Activated T-helper 1 cell treated with anti-CD3 and anti-CD28 coated beads, Interleukin-2, amount 50 U/mL, for 16 hours (primary cell): ENCODE measurements at regions not wholly inside any gene's neighbourhood (a gene's known extent, or its start where the extent isn't known, plus 50 kb on each side); places are given as distances from the start of the nearest gene placed in this dataset.
"Not testable (repeated sequence)": the region's sequence is repeated elsewhere in the genome, so short reads cannot be mapped to it uniquely, and the experiment has no call there.

ENCODE experiments used
- DNase-seq, 2 donors: peaks; one replicate each; pipeline ENCODE4 v3.0.0-alpha.2; 2020; ENCODE audit warnings: low read depth in 1 of 2, low spot score in 1 of 2

- DNase-seq, result no peak
Observed at GRCh38 chr14:53306911-53307310, 153.8 kb upstream of the DDHD1 start.

GRCh38 chr14:53306267-53306721 lies 153.2 kb upstream of the DDHD1 start:
- no peak for DNase-seq

- DNase-seq, result no peak
Observed at GRCh38 chr14:53304726-53305381, 151.7 kb upstream of the DDHD1 start.

GRCh38 chr14:53295985-53296582 lies 143.0 kb upstream of the DDHD1 start:
- no peak for DNase-seq

GRCh38 chr14:53295372-53295771 lies 142.2 kb upstream of the DDHD1 start:
- no peak for DNase-seq

- no peak for DNase-seq
Observed at GRCh38 chr14:53286301-53286700, 133.2 kb upstream of the DDHD1 start.

GRCh38 chr14:53285821-53286220 lies 132.7 kb upstream of the DDHD1 start:
- DNase-seq, result no peak

- DNase-seq, result no peak
Observed at GRCh38 chr14:53285064-53285463, 131.9 kb upstream of the DDHD1 start.

- DNase-seq, result no peak
Observed at GRCh38 chr14:53278602-53279506, 125.7 kb upstream of the DDHD1 start.

GRCh38 chr14:53273671-53274072 lies 120.5 kb upstream of the DDHD1 start:
- DNase-seq, result no peak

GRCh38 chr14:53265025-53265424 lies 111.9 kb upstream of the DDHD1 start:
- DNase-seq, result no peak

- DNase-seq, result no peak
Observed at GRCh38 chr14:53260928-53261327, 107.8 kb upstream of the DDHD1 start.

- DNase-seq, result no peak
Observed at GRCh38 chr14:53260286-53260685, 107.2 kb upstream of the DDHD1 start.

- no peak for DNase-seq
Observed at GRCh38 chr14:53252141-53252540, 99.0 kb upstream of the DDHD1 start.

GRCh38 chr14:53249059-53249458 lies 95.9 kb upstream of the DDHD1 start:
- no peak for DNase-seq

GRCh38 chr14:53247596-53248370 lies 94.7 kb upstream of the DDHD1 start:
- DNase-seq, result no peak

GRCh38 chr14:53242898-53243297 lies 89.8 kb upstream of the DDHD1 start:
- DNase-seq, result not testable (repeated sequence)

GRCh38 chr14:53237488-53237887 lies 84.4 kb upstream of the DDHD1 start:
- no peak for DNase-seq

GRCh38 chr14:53236708-53237107 lies 83.6 kb upstream of the DDHD1 start:
- no peak for DNase-seq

- no peak for DNase-seq
Observed at GRCh38 chr14:53231171-53231570, 78.0 kb upstream of the DDHD1 start.

- DNase-seq, result no peak
Observed at GRCh38 chr14:53228966-53229365, 75.8 kb upstream of the DDHD1 start.
